Activated T-cell treated with anti-CD3 and anti-CD28 coated beads for 4 hours (primary cell): ENCODE measurements at regions not wholly inside any gene's neighbourhood (a gene's known extent, or its start where the extent isn't known, plus 50 kb on each side); places are given as distances from the start of the nearest gene placed in this dataset.
"Not testable (repeated sequence)": the region's sequence is repeated elsewhere in the genome, so short reads cannot be mapped to it uniquely, and the experiment has no call there.

Experiments
- DNase-seq: peaks from one replicate; pipeline ENCODE4 v3.0.0-alpha.2; 2020

DNA sequence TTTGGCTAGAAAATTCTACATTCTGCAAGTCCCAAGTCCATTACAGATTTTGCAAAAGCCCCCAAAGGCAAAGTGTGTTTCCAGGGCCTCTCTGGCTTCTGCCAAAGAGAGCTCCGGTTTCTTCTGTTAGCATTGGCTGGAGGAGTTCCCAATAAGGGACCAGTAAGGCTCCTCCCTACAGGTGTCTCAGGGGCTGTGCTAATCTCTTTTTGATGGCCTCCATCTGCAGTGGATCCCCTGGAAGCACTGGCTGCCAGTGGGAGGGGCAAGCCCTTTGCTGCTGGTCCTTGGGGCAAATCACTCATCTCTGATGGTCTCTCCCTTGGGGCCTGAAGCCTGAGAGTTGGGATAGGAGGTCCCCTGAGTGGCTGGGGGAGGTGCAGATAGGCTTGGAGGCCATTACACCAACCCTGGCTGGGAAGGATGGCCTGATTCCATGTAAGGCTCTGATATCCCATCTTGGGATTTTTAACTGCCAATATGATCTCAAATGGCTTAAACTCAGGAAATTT is 89.1 kb upstream of the USP24 start:
- DNase-seq = no peak

DNA sequence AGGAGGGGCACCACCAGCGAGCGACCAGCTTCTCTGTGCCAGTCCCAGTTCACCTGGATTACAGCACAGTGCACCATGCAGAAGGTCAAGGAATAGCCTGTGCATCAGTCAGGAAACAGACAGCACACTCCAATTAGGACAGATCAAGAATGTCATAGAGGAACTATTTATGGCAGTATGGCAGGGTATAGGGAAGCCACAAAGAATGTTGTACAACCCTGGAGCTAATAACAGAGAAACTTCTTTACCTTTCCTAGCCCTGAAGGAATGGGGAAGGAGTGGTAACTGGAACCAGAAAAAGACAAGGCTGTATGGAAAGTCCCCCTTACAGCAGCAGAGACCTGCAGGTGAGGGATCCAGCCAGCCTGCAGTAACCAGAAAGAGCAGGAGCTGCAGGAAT is 87.8 kb upstream of the USP24 start:
- no peak for DNase-seq

DNA sequence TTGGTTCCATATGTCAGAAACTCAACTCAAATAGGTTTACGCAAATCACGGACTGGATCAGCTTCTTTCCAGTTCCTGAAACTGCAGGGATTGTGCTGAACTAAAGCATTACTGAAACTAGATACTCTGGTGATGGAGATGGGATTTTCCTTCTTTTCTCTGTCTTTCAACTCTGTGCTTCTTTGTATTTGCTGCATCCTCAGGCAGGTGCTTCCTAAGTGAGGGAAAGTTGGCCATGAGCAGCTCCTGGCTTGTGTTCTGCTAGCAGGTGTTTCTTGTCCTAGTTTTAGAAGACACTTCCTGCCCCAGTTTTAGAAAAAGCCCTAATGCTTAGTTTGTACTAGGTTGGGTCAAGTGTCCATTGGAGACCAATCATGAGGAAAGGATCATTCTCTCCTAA is 86.7 kb upstream of the USP24 start:
- DNase-seq = no peak

DNA sequence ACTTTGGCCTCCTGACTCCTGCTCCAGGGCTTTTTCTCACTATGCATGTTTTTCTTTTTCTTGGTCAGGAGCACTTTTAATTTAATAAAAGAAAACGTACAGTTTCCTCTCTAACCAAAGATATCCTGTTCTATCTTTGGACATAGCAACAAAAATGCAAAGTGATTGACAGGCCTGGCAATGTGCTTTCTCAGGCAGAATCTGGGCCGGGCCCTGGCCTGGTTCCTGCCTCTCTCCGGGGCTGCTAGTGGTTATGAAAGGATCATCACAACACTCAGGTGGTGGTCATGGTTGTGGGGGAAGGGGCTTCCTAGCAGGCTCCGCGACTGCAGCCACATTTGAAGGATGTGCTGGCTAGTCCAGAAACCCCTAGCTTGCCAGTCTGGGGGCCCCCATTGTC is 85.8 kb upstream of the USP24 start:
- DNase-seq = no peak

DNA sequence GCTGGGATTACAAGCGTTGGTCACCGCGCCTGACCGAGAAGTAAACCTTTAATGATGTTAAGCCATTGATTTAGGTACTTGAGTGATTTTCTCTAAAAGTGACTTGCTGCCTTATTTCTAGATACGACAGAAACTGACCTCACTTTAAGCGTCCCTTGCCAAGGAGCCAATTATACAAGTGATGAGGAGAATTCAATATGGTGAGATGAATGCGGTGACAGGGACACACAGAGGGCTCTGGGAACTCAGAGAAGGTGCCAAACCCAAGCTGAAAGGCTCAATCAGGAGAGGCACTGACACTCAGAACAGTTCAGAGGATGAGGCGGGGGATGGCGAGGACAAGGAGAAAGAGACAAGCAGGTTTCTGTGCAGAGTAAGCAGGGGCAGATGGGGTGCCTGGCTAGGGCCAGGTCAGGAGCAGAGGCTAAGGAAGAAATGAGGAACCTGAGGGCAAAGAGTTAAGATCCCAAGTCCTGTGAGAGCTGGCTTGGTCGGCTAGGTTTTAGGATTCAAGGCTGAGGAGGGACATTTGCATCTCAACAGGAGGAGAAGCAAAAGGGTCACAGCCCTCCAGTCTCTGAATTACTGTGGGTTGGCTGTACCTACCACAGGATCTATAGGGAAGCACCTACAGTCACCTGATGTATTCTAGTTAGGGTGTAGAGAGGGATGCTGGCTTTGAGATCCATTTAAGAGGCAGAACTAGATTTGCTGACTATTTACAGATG is 83.2 kb upstream of the USP24 start:
- DNase-seq = no peak

DNA sequence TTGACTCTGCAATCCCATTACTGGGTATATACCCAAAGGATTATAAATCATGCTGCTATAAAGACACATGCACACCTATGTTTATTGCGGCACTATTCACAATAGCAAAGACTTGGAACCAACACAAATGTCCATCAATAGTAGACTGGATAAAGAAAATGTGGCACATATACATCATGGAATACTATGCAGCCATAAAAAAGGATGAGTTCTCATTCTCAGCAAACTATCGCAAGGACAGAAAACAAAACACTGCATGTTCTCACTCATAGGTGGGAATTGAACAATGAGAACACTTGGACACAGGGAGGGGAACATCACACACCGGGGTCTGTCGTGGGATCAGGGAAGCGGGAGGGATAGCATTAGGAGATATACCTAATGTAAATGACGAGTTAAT is 81.1 kb upstream of the USP24 start:
- DNase-seq = not testable (repeated sequence)

DNA sequence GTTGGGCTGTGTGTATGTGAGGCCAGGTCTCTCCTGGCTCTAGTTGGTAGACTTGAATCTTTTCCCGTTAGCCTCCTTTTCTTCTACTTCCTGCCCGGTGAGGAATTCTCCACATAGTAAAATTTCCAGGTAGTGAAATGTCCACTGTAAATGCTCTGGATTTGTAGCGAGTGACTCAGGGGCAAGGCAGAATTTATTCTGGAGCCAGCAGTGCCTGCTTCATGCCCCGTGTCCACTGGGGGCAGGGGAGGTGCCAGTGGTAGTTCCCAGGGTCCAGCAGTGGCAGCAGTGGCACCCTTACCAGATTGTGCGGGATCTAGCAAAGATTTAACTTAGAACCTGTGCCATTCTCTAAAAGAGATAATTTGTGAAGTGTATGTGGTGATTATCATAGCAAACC is 74.5 kb upstream of the USP24 start:
- no peak for DNase-seq

DNA sequence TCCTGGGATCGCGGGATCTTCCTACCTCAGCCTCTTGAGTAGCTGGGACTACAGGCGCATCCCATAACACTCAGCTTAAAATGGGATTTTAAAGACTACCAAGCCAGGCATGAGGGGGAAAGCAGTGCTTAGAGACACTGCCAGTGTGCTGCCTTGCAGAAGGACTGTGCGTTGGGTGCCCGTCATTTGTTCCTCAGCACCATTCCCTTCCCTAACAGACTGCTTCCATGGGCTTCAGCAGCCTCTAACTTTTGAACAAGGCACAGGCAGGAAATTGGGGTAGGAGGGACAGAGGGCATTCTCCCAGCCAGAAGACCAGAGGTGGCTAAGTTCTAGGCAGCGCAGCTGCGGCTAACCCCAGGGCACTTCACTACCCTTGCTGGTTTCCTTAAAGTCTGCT is 73.9 kb upstream of the USP24 start:
- DNase-seq = no peak

DNA sequence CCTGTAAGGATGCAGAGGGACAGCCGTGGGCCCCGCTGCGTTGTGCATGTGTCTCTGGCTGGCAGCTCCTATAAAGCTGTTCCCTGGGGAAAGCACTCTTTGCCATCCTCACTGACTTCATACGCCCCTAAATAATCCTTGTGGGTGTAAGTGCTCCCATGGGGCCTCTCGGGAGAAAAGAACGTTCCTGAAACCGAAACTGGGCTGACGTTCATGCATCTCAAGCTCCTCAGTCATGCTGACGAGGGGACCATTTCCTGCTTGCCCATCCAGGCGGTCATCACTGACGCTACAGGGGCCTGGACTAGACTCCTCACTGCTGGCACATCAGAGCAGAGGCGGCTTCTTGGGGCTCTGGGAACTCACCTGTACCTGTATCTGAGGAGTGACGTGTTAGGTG is 73.1 kb upstream of the USP24 start:
- no peak for DNase-seq

DNA sequence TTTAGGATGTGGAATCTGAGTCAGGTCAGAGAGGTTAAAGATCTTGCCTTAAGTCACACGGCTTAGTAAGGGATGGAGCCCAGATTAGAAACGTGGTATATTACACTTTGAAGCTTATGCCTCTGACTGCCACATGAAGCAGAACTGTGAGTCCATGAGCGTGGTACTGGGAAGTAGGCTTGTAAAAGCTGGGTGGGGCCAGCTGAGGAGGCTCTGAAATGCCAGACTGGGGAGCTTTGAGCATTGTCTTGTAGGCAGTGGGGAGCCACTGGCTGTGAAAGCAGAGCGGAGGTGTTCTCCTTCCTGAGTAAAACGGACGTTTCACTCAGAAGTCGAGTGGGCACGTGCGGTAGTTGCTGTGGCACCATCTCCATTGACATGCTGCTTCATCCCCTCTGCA is 72.6 kb upstream of the USP24 start:
- no peak for DNase-seq

DNA sequence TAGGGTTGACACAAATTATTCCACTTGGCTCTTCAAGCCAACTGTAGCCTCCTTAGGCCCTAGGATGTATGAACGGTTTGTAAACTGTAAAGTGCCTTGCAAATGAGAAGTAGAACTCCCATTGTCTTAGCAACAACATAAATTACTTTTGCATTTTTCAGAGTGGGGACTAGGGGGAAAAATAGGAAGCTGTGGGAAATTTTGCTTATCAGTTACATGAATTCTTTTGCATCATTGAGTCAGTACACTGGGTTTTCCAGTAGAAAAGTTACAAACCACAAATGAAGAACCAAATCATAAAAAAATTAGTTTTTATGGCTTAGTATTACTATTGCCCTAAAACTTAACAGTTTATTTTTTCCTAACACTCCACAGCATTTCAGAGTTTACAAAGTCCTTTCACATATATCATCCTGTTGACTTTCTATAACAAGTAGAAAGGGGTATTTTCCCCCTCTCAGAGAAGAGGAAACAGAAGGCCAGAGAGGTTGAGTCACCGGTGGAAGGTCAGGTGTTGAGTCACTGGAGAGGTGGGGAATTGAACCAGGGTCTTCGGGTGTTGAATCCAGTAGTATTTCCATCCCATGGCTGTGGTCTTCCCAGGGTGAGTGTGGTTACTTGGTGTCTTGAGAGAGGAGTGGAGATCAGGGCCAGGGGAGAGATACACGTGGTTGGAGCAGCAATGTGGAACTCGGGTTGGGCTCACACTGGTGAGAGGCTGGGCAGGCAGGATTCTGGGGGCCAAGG is 71.9 kb upstream of the USP24 start:
- DNase-seq = no peak

DNA sequence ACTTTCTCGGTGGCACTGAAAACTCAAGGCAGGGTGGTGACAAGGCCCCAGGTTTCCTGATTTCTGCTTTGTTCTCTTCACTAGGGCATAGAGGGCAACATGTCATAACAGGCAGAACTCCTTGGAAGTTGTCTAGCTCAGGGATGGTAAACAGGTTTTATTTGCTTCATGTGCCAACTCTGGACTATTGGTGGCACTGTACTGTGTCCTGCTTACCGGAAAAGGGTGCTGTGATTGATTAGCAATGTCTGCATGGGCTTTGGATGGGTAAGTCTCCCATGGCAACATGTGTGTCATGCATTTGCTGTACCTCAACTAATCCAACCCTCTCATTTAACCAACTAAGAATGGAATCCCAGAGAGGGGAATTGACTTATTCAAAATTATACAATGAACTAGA is 70.7 kb upstream of the USP24 start:
- no peak for DNase-seq

DNA sequence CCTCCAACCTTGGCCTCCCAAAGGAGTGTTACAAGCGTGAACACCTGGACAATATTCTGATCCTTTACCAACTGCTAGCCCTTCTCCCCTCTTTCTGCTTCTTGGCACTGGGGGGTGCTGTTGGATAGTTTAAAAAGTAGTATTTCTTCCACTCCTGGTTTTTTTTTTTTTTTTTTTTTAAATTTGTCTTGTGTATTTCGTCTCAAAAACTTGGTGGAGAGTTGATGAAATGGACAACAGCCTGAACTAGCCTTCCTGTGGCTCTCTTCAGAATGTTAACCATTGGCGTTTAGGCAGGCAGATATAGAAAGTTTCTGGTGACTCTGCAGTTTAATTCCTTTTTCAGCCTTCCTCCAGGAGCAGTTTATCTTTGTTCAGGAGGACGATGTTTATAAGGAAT is 69.7 kb upstream of the USP24 start:
- DNase-seq = no peak

DNA sequence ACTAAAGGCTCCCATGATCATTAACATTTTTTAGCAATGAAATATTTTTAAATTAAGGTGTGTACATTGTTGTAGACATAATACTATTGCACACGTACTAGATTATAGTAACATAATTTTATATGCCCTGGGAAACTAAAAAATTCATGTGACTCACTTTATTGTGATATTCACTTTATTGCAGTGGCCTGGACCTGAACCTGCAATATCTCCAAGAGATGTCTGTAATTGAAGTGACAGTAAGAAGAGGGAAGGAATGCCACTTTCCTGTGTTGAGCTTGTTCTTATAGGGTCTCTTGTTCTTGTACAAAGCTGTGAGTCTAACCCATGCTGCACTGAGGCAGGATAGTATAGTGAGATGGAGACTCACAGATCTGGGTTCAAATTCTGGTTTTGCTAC is 66.9 kb upstream of the USP24 start:
- no peak for DNase-seq

DNA sequence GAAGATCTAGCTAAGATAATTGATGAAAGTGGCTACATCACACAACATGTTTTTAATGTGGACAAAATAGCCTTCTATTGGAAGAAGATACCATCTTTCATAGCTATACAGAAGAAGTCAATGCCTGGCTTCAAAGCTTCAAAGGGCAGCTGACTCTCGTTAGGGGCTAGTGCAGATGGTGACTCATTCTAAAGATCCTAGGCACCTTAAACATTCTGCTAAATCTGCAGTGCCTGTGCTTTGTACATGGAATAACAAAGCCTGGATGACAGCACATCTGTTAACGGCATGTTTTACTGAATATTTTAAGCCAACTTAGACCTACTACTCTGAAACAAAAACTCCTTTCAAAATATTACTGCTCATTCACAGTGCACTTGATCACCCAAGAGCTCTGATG is 65.6 kb upstream of the USP24 start:
- DNase-seq = no peak

DNA sequence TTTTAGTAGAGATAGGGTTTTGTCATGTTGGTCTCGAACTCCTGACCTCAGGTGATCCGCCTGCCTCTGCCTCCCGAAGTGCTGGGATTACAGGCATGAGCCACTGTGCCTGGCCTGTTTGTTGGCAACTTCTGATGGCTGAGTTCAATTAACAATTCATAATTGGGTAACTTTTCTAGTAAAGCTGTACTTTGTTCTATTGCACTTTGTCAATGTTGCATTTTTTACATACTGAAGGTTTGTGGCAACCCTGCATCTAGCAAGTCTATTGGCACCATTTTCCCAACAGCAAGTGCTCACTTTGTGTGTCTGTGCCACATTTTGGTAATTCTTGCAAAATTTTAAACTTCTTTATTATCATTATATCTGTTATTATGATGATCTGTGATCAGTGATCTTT is 64.5 kb upstream of the USP24 start:
- DNase-seq = no peak

DNA sequence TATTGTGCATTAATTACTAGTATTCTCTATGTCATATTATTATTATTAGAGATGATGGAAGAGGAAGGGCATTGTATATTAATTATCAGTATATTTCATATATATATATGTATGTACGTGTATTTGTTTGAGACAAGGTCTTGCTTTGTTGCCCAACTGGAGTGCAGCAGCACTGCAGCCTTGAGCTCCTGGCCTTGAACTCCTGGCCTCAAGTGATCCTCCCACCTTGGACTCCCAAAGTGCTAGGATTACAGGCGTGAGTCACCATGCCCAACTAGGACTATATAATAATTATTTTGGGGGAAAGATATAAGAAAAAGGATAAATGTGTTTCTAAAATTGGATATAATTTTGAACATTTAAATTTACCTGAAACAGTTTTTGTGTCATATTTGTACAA is 63.2 kb upstream of the USP24 start:
- no peak for DNase-seq

DNA sequence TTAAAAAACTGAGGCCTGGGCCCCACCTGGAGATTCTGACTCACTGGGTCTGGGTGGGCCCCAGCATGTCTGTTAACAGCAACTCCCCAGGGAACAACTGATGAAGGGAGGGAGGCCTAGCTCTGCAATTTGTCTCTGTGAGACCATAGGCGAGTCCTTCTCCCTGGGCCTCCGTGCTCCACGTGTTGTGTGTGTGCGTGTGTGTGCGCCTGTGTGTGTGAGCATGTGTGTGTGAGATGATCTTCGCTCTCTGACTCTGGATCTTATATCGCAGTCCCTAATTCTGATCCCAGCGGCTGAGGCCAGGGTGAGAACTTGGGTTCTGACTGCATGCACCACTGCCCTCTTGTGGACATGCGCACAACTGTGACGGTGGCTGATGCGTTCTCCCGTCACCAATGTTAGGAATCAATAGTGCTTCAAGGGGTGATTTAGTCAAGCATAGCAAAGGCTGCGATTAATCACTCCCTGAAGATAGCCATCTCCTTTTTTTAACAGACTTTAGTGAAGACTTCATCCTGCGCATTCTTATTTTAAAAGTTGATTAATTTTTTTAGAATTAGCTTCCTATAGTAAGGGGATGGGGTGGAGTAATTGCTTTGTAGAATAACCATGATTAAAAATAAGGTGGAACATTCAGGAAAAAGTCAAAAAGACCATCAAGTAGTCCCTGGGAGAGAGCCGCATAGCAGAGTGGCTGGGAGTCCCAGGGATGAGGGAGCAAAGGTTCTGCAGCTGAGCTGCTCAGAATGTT is 62.4 kb upstream of the USP24 start:
- peak; percentile 75 for DNase-seq

DNA sequence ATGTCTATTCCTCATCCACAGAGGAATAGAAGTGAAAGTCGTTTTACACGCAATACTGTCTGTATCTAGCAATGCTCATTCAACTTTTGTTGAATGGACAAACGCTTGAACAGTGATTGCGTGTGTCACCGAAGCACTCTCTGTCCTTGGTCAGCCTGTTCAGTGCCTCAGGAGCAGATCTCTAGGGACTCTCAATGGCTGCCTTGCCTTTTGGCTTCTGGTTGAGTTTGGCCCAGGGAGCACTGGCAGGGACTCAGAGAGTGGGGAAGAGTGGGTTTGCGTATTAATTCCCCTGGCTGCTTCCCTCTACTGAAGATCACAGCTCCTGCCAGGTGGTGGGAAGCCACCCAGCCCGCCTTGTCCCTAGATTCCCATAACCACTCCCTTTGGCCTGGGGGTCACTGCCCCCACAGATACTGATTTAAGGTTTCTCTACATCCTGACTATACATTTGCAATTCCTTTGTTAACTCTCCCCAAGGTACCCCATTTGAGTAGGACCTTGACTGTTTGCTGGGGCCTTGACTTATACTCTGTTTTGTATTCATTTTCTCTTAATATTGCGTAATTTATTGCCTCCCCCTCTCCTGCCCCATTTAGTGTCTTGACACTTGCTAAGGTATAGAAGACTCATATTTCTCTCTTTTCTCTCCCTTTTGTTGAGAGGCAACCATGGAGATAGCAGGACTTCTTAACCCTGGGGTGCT is 61.7 kb upstream of the USP24 start:
- DNase-seq = no peak

DNA sequence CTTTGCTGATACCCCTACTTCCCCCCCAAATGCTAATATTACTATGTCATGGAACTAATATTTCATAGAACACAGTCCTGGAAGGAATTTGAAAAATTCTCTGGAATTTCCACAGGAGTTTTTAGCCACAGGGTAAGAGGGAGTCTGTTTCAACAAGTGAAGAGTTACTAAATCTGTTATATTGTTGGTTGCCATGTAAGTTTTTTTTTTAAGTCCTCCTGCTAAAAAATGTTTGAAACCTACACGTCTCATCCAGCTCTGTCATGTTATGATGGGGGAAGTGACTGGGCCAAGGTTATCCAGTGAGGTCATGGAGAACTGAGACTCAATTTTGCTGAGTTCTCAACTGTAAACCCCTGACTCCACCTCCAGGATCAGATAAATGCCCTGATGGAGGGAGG is 60.8 kb upstream of the USP24 start:
- no peak for DNase-seq

DNA sequence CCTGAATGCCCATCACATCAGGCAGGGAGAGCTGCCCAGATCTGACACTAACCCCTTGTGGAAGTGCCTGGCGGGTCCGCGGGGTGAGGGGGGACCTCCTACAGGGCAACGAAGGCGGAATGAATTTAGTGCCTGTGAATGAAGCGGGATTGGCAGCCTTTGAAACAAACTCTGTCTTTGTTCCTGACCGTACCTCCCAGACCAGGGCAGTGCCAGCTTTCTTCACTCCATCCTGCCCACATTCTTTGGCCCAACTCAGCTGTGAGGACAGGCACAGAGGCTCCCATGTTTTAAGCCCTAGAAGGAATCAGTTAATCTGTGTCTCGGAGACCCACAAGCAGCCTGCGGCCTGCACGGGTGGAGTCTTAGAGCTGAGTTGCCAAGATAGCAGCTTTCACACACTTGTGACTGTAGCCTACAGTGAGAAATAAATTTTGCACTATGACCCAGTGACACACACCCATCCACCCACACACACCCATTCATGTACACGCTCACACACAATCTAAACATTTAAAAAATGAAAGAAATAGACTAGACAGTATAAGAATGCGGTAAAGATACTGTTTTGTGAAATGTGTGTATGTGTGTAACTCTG is 60.1 kb upstream of the USP24 start:
- DNase-seq = no peak

DNA sequence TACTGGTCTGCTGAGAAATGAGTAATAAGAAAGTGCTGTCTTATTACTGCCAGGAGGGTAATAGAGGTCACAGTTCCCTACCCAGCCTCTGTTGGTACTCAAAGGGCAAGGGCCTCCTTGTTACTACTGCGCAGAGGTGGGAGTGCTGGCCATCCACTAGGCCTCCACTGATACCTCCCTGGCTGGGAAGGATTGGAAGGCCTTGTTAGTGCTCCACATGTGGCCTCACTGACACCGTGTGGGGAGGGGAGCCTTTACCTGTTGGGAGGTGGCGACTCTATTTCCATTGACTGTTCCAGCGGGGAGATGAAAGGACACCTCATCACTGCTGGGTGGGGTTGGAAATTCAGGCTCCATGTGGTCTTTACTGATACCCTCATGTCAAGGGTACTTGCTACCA is 57.8 kb upstream of the USP24 start:
- DNase-seq = no peak
